ENCODE measurements at regions not wholly inside any gene's neighbourhood (a gene's known extent, or its start where the extent isn't known, plus 50 kb on each side); places are given as distances from the start of the nearest gene placed in this dataset.

- ATAC-seq (no peak), DNase-seq (no peak)
- H3K36me3 ChIP-seq, result no peaks in the 10 kb centered on the region
- H3K27ac ChIP-seq, result no peak overlapping the region
- H3K27me3 ChIP-seq (ENCODE audit: low read depth), result no peaks in the 10 kb centered on the region
- no peaks in the 10 kb centered on the region for H3K9me3 ChIP-seq
- intact Hi-C loops (cut with DNase I), result no loop called here
- H3K4me1 ChIP-seq, result no peaks in the 10 kb centered on the region
- no peak for TF ChIP-seq CTCF (IDR thresholded peaks at IDR 0.05)
- H3K4me3 ChIP-seq, result no peak overlapping the region
These were observed 259.4 kb upstream of the HSF2 start for GRCh38 chr6:122140031-122140430.

DNA sequence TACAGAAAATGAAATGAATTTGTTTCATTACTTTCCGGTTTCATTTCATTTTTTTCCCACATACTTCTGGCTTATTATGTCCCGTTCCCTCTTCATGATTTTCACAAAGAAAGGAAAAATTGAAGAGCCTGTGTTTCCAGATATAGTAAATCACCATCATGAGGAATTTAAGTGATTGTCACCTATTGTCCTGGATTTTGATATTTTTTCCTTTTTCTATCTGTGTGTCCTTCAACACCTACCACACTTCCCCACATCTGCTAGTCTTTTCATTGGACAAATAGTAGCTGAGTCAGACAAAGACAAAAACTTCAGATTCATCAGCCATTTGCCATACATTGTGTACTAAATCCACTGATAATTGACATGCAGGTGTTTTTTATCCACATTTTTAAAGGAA is 258.2 kb upstream of the HSF2 start:
- intact Hi-C loops (cut with DNase I), result no loop called here
- Histone ChIP-seq H3K4me3 (no peak overlapping the region), H3K27ac (no peak overlapping the region), H3K36me3 (no peaks in the 10 kb centered on the region), H3K4me1 (no peaks in the 10 kb centered on the region), H3K9me3 (no peaks in the 10 kb centered on the region), H3K27me3 (ENCODE audit: low read depth) (no peaks in the 10 kb centered on the region)
- DNase-seq (no peak), ATAC-seq (no peak)
- TF ChIP-seq CTCF (IDR thresholded peaks at IDR 0.05), result no peak

- H3K9me3 ChIP-seq, result no peaks in the 10 kb centered on the region
- H3K4me3 ChIP-seq, result no peak overlapping the region
- H3K27ac ChIP-seq, result no peak overlapping the region
- intact Hi-C loops (cut with DNase I), result no loop called here
- H3K4me1 ChIP-seq, result no peaks in the 10 kb centered on the region
- DNase-seq (no peak), ATAC-seq (peak; percentile 41 to 75)
- no peaks in the 10 kb centered on the region for H3K36me3 ChIP-seq
- TF ChIP-seq CTCF (IDR thresholded peaks at IDR 0.05), result no peak
- H3K27me3 ChIP-seq (ENCODE audit: low read depth), result no peaks in the 10 kb centered on the region
These were observed 255.4 kb upstream of the HSF2 start for GRCh38 chr6:122143813-122144601.

DNA sequence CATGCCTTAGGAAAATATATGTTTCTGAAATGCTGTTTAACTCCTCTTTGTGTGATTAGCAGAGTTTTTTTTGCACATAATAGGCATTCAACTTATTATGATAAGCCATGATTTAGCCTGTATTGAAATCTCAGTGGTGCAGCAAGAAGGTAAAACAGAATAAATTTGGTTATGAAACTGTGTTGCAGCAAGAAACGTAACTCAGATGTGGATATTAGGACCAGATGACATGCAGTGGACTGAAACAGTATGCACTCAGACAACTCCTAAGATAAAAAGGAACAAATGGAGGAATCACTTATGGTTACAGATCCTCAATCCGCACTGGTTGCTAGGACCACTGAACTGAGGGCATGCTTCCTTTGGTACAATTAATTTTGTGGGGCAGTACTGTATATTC is 254.2 kb upstream of the HSF2 start:
- no peak for TF ChIP-seq CTCF (IDR thresholded peaks at IDR 0.05)

DNA sequence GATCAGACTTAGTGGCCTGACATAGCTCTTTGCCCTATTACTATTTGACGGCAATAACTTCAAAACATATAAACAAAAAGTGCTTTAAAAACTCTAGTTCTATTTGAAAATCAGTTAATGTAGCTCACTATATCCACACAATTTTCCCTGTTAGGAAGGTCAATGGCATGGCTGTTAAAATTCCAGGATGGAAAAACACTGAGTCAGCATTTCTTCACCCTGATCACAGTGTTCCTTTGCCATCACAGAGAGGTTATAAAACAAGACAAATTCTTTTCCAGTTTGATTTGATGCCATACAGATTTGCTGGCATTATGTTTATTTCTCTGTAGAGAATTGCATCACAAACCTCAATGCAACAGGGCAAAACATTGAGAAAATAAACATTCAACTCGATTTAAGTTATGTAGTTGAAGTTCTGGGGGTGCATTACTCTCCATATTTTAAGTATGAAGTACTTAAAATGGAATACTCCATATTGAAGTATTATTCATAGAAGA is 253.7 kb upstream of the HSF2 start:
- Histone ChIP-seq H3K9me3 (no peaks in the 10 kb centered on the region), H3K27ac (no peak overlapping the region), H3K27me3 (ENCODE audit: low read depth) (no peaks in the 10 kb centered on the region), H3K36me3 (no peaks in the 10 kb centered on the region), H3K4me3 (no peak overlapping the region), H3K4me1 (no peaks in the 10 kb centered on the region)
- intact Hi-C loops (cut with DNase I), result no loop called here
- TF ChIP-seq CTCF (IDR thresholded peaks at IDR 0.05), result no peak
- no peak for ATAC-seq
- no peak for DNase-seq

More for the DNA sequence above, 254.2 kb upstream of the HSF2 start:
- no peaks in the 10 kb centered on the region for H3K36me3 ChIP-seq
- DNase-seq, result no peak
- ATAC-seq, result no peak
- H3K27ac ChIP-seq, result no peak overlapping the region
- no peaks in the 10 kb centered on the region for H3K4me1 ChIP-seq
- intact Hi-C loops (cut with DNase I), result no loop called here
- H3K9me3 ChIP-seq, result no peaks in the 10 kb centered on the region
- H3K27me3 ChIP-seq (ENCODE audit: low read depth), result no peaks in the 10 kb centered on the region
- H3K4me3 ChIP-seq, result no peak overlapping the region

All from lower lobe of right lung (tissue), 2 donors.